DND-41 (cell line): ENCODE measurements at regions not wholly inside any gene's neighbourhood (a gene's known extent, or its start where the extent isn't known, plus 50 kb on each side); places are given as distances from the start of the nearest gene placed in this dataset.

Experiments
- ATAC-seq: fragments of 200-7000 bp; cut with Tn5 transposase; 3 replicates; pipeline ENCODE4 v1.9.1; 2021; ENCODE audit warnings: low read depth; ENCODE audit not compliant: insufficient read depth
- DNase-seq: peaks from one replicate; pipeline ENCODE4 v3.0.0-alpha.2; 2020
- H2AFZ ChIP-seq: 2 replicates; pipeline ENCODE4 v1.6.0; 2012; ENCODE audit warnings: low read depth, low read length
- H3K27ac ChIP-seq: 2 replicates; pipeline ENCODE4 v1.5.1; 2012; ENCODE audit warnings: low read length, inconsistent platforms
- H3K27me3 ChIP-seq: fragments of 200-600 bp; sonication (generic); 2 replicates; pipeline ENCODE4 v1.6.0; 2012; ENCODE audit warnings: low read length, mild to moderate bottlenecking, inconsistent platforms; ENCODE audit not compliant: insufficient read depth, poor library complexity
- H3K36me3 ChIP-seq: 2 replicates; pipeline ENCODE4 v1.5.1; 2012; ENCODE audit warnings: low read length, inconsistent platforms; ENCODE audit not compliant: insufficient read depth
- H3K4me1 ChIP-seq: 2 replicates; pipeline ENCODE4 v1.5.1; 2012; ENCODE audit warnings: mild to moderate bottlenecking, low read length; ENCODE audit not compliant: insufficient read depth
- H3K4me2 ChIP-seq: 2 replicates; pipeline ENCODE4 v1.6.0; 2012; ENCODE audit warnings: mild to moderate bottlenecking, moderate library complexity, low read length, inconsistent platforms; ENCODE audit not compliant: insufficient read depth
- H3K4me3 ChIP-seq, 2 experiments: fragments of 200-600 bp in 1 of 2; shearing (Covaris generic) in 1 of 2; 2 replicates each; pipeline ENCODE4 v1.5.1; 2012 to 2016; ENCODE audit warnings: inconsistent platforms in 2 of 2, low read length in 2 of 2, mild to moderate bottlenecking in 2 of 2, low read depth in 1 of 2, moderate library complexity in 1 of 2
- H3K79me2 ChIP-seq: 2 replicates; pipeline ENCODE4 v1.6.0; 2012; ENCODE audit warnings: low read length, inconsistent platforms; ENCODE audit not compliant: insufficient read depth
- H3K9ac ChIP-seq: 2 replicates; pipeline ENCODE4 v1.6.0; 2012; ENCODE audit warnings: low read depth, mild to moderate bottlenecking, inconsistent platforms, low read length, moderate library complexity
- H3K9me3 ChIP-seq: 2 replicates; pipeline ENCODE4 v1.5.1; 2012; ENCODE audit warnings: low read length, moderate library complexity, mild to moderate bottlenecking, inconsistent platforms; ENCODE audit not compliant: insufficient read depth, severe bottlenecking
- H4K20me1 ChIP-seq: 2 replicates; pipeline ENCODE4 v1.6.0; 2012; ENCODE audit warnings: low read length; ENCODE audit not compliant: insufficient read depth
- CTCF ChIP-seq: IDR thresholded peaks from 2 replicates; pipeline ENCODE4 v1.5.1; 2012; ENCODE audit warnings: borderline replicate concordance, low read length, moderate library complexity, mild to moderate bottlenecking; ENCODE audit not compliant: poor library complexity, severe bottlenecking; ENCODE audit errors: extremely low read depth
- EZH2 ChIP-seq: IDR thresholded peaks from 3 replicates; pipeline ENCODE4 v1.6.1; 2012; ENCODE audit warnings: borderline replicate concordance, low read depth, mild to moderate bottlenecking, moderate library complexity, low read length, inconsistent platforms; ENCODE audit not compliant: severe bottlenecking

GRCh38 chr5:8097146-8097545 is 228.2 kb downstream of the MTRR start:
- Histone ChIP-seq H3K9ac (no peak overlapping the region), H3K4me2 (no peak overlapping the region), H3K36me3 (no peaks in the 10 kb centered on the region), H2AFZ (no peak overlapping the region), H4K20me1 (no peaks in the 10 kb centered on the region), H3K27me3 (no peaks in the 10 kb centered on the region), H3K27ac (no peak overlapping the region), H3K4me1 (no peaks in the 10 kb centered on the region), H3K4me3 (no peak overlapping the region), H3K9me3 (no peaks in the 10 kb centered on the region), H3K79me2 (no peaks in the 10 kb centered on the region)
- DNase-seq (no peak), ATAC-seq (no peak)
- TF ChIP-seq EZH2, result no peak
- TF ChIP-seq CTCF, result no peak

- no peaks in the 10 kb centered on the region for H3K79me2 ChIP-seq
- DNase-seq (no peak), ATAC-seq (no peak)
- no peak overlapping the region for H3K4me2 ChIP-seq
- H4K20me1 ChIP-seq, result no peaks in the 10 kb centered on the region
- no peaks in the 10 kb centered on the region for H3K27me3 ChIP-seq
- H3K4me1 ChIP-seq, result no peaks in the 10 kb centered on the region
- no peak overlapping the region for H3K27ac ChIP-seq
- H2AFZ ChIP-seq, result no peak overlapping the region
- H3K9me3 ChIP-seq, result no peaks in the 10 kb centered on the region
- TF ChIP-seq EZH2, result no peak
- TF ChIP-seq CTCF, result no peak
- H3K4me3 ChIP-seq, result no peak overlapping the region
- H3K9ac ChIP-seq, result no peak overlapping the region
- H3K36me3 ChIP-seq, result no peaks in the 10 kb centered on the region
Observed at GRCh38 chr5:8098081-8098480, 229.1 kb downstream of the MTRR start.

- H3K4me2 ChIP-seq, result no peak overlapping the region
- no peak overlapping the region for H3K9ac ChIP-seq
- no peaks in the 10 kb centered on the region for H3K4me1 ChIP-seq
- H3K27ac ChIP-seq, result no peak overlapping the region
- ATAC-seq, result no peak
- no peak overlapping the region for H3K4me3 ChIP-seq
- H2AFZ ChIP-seq, result no peak overlapping the region
- H3K9me3 ChIP-seq, result no peaks in the 10 kb centered on the region
- DNase-seq, result no peak
- TF ChIP-seq CTCF, result no peak
- H3K36me3 ChIP-seq, result no peaks in the 10 kb centered on the region
- H3K27me3 ChIP-seq, result no peaks in the 10 kb centered on the region
- no peaks in the 10 kb centered on the region for H3K79me2 ChIP-seq
- H4K20me1 ChIP-seq, result no peaks in the 10 kb centered on the region
Observed at GRCh38 chr5:8102714-8103113, 233.8 kb downstream of the MTRR start.

- ATAC-seq (no peak), DNase-seq (no peak)
- no peak overlapping the region for H3K27ac ChIP-seq
- no peaks in the 10 kb centered on the region for H3K9me3 ChIP-seq
- no peak overlapping the region for H2AFZ ChIP-seq
- peaks cover 2% of the 10 kb centered on the region for H3K27me3 ChIP-seq
- H3K9ac ChIP-seq, result no peak overlapping the region
- H3K4me2 ChIP-seq, result no peak overlapping the region
- TF ChIP-seq CTCF, result no peak
- no peak for TF ChIP-seq EZH2
- no peak overlapping the region for H3K4me3 ChIP-seq
- no peaks in the 10 kb centered on the region for H4K20me1 ChIP-seq
- no peaks in the 10 kb centered on the region for H3K79me2 ChIP-seq
- no peaks in the 10 kb centered on the region for H3K36me3 ChIP-seq
- H3K4me1 ChIP-seq, result no peaks in the 10 kb centered on the region
Observed at GRCh38 chr5:8114597-8115266, 245.8 kb downstream of the MTRR start.
